Gastrocnemius medialis (tissue), 4 donors: ENCODE measurements at regions not wholly inside any gene's neighbourhood (a gene's known extent, or its start where the extent isn't known, plus 50 kb on each side); places are given as distances from the start of the nearest gene placed in this dataset.

Experiments
- ATAC-seq, 2 donors: fragments of 150-250 bp; one replicate each; pipeline ENCODE4 v1.9.1; 2016
- DNase-seq, 2 donors: peaks; one replicate each; pipeline ENCODE4 v3.0.0-alpha.2; 2019
- H3K27ac ChIP-seq, 4 donors: fragments of 200-600 bp; sonication (generic); 1 replicate in 1 of 4; 2 replicates in 3 of 4; pipeline ENCODE4 v1.5.1; 2016 to 2018; ENCODE audit warnings: mild to moderate bottlenecking in 2 of 4, moderate library complexity in 1 of 4
- H3K27me3 ChIP-seq, 3 donors: fragments of 200-600 bp; sonication (generic) in 2 of 3; 1 replicate in 1 of 3; 2 replicates in 2 of 3; pipeline versions ENCODE4 v1.5.1 to v1.6.0; 2016 to 2019; ENCODE audit warnings: mild to moderate bottlenecking in 1 of 3, moderate library complexity in 1 of 3
- H3K36me3 ChIP-seq, 2 donors: fragments of 200-600 bp; sonication (generic) in 1 of 2; one replicate each; pipeline ENCODE4 v1.5.1; 2017 to 2018
- H3K4me1 ChIP-seq, 2 donors: fragments of 200-600 bp; sonication (generic) in 1 of 2; one replicate each; pipeline ENCODE4 v1.5.1; 2016 to 2017; ENCODE audit warnings: mild to moderate bottlenecking in 2 of 2
- H3K4me3 ChIP-seq, 4 donors: fragments of 200-600 bp; sonication (generic) in 3 of 4; 1 replicate in 1 of 4; 2 replicates in 3 of 4; pipeline ENCODE4 v1.5.1; 2016 to 2019; ENCODE audit warnings: mild to moderate bottlenecking in 2 of 4
- H3K9me3 ChIP-seq, 3 donors: fragments of 200-600 bp; sonication (generic) in 2 of 3; 1 replicate in 1 of 3; 2 replicates in 2 of 3; pipeline ENCODE4 v1.5.1; 2016 to 2019
- POLR2A ChIP-seq, 2 donors: fragments of 450-650 bp; IDR thresholded peaks; one replicate each; pipeline ENCODE4 v1.6.1; 2017; ENCODE audit warnings: antibody characterized with exemption in 2 of 2, mild to moderate bottlenecking in 2 of 2, moderate library complexity in 2 of 2
- in situ Hi-C, 4 donors: fragments of 200-750 bp; cut with MboI; loops; one replicate each; pipeline versions ENCODE4 v1.15.0 to v1.8.0; 2017; ENCODE audit warnings: low sequenced_read_pairs in 4 of 4
- intact Hi-C: fragments of 100-400 bp; cut with DNase I; formaldehyde crosslinking; loops from one replicate; pipeline ENCODE4 v1.15.1; 2023; ENCODE audit warnings: low total_unique reads
- TF ChIP-seq, protein P1 (sequence below), 5 experiments: fragments of 450-650 bp in 3 of 5; fragments of 200-600 bp in 2 of 5; sonication (generic) in 2 of 5; IDR thresholded peaks in 4 of 5; conservative IDR thresholded peaks in 1 of 5; 1 replicate in 4 of 5; 2 replicates in 1 of 5; pipeline ENCODE4 v1.5.1; 2016 to 2019; ENCODE audit warnings: antibody characterized with exemption in 5 of 5, mild to moderate bottlenecking in 3 of 5, moderate library complexity in 3 of 5

DNA sequence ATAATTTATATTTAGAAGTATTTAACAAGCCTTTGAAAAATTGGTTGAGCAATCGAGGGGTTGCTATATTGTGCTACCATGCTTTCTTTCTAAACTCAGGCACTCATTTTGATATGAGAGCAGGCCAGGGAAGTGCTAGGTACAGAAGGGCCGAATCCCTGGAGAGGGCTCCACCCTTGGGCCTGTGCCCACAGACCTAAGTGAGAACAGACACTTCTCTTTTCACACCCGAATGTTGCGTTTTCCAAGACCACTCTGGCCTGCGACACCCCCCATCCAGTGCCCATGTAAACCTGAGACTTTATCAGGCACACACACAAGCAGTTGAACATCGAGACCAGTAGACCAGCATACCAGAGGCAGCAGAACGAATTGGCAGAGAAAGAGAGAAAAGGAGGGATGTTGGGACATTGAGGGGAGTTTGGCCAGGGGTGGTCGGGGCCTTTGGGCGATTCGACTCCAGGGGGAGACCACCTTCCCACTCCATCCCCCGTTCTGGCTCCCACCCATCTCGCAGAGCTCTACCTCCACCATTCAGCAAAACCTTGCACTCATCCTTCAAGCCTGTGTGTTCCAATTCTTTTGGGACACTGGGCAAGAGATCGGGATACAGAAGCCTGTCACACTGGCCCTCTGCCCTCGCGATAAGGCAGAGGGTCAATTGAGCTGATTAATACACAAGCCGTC is 134.8 kb downstream of the FBXO4 start:
- no peak overlapping the region for H3K4me3 ChIP-seq
- DNase-seq: no peak
- in situ Hi-C loops (loop anchor here (5.0 to 25.0 kb wide), 3 partner anchors 198 to 205 kb away; partner anchors contain the start of gene OXCT1 (in 1 of the 4)), intact Hi-C loops (no loop called here)
- no peaks in the 10 kb centered on the region for H3K27me3 ChIP-seq
- no peaks in the 10 kb centered on the region for H3K4me1 ChIP-seq
- no peaks in the 10 kb centered on the region for H3K9me3 ChIP-seq
- TF ChIP-seq, protein P1, sequence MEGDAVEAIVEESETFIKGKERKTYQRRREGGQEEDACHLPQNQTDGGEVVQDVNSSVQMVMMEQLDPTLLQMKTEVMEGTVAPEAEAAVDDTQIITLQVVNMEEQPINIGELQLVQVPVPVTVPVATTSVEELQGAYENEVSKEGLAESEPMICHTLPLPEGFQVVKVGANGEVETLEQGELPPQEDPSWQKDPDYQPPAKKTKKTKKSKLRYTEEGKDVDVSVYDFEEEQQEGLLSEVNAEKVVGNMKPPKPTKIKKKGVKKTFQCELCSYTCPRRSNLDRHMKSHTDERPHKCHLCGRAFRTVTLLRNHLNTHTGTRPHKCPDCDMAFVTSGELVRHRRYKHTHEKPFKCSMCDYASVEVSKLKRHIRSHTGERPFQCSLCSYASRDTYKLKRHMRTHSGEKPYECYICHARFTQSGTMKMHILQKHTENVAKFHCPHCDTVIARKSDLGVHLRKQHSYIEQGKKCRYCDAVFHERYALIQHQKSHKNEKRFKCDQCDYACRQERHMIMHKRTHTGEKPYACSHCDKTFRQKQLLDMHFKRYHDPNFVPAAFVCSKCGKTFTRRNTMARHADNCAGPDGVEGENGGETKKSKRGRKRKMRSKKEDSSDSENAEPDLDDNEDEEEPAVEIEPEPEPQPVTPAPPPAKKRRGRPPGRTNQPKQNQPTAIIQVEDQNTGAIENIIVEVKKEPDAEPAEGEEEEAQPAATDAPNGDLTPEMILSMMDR (IDR thresholded peaks at IDR 0.05 in 4 of 5, conservative IDR thresholded peaks at IDR 0.05 in 1 of 5): no peak
- TF ChIP-seq POLR2A (IDR thresholded peaks at IDR 0.05): no peak
- no peak overlapping the region for H3K27ac ChIP-seq
- no peaks in the 10 kb centered on the region for H3K36me3 ChIP-seq
- no peak for ATAC-seq

DNA sequence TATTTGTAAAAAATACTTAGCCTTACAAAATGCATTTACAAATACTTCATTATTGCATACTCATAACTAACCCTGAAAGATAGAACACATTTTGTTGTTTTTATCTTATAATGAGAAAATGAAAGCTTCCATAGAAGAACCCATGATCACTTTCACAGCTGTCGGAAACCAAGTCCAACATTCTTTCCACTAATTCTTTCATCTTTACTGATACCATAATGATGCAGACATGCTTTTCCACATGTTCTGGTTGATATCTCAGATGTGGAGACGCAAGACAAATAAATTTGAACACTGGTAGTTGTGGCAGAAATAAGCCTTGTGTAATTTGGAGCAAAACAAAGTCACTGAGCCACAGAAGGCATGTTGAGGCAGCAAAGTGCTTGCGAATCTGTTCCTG is 136.0 kb downstream of the FBXO4 start:
- intact Hi-C loops: no loop called here
- TF ChIP-seq, protein P1 (IDR thresholded peaks at IDR 0.05 in 4 of 5, conservative IDR thresholded peaks at IDR 0.05 in 1 of 5): no peak
- TF ChIP-seq POLR2A (IDR thresholded peaks at IDR 0.05): no peak
- in situ Hi-C loops: loop anchor here in 1 of 4 donors (25.0 kb wide), 1 partner anchor 199 kb away; the partner anchor contains the start of gene OXCT1

DNA sequence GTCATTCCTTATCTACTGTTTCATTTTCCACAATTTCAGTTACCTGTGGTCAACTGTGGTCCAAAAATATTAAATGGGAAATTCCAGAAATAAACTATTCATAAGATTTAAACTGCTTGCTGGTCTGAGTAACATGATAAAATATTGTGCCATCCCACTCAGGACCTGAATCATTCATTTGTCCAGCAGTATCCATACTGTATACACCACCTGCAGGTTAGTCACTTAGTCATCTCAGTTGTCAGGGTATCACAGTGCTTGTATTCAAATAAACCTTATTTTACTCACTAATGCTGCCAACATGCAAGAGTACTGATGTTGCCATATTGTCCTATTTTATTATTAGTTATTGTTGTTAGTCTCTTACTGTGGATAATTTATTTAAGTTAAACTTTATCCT is 139.7 kb downstream of the FBXO4 start:
- DNase-seq (no peak), ATAC-seq (no peak)
- Histone ChIP-seq H3K4me3 (no peak overlapping the region), H3K9me3 (no peaks in the 10 kb centered on the region), H3K27me3 (no peaks in the 10 kb centered on the region), H3K4me1 (no peaks in the 10 kb centered on the region), H3K27ac (no peak overlapping the region), H3K36me3 (no peaks in the 10 kb centered on the region)
- TF ChIP-seq, protein P1 (IDR thresholded peaks at IDR 0.05 in 4 of 5, conservative IDR thresholded peaks at IDR 0.05 in 1 of 5): no peak
- TF ChIP-seq POLR2A (IDR thresholded peaks at IDR 0.05): no peak
- in situ Hi-C loops: loop anchor here in 1 of 4 donors (25.0 kb wide), 1 partner anchor 203 kb away; the partner anchor contains the start of gene OXCT1
- intact Hi-C loops: no loop called here

More for the DNA sequence above, 136.0 kb downstream of the FBXO4 start:
- DNase-seq (no peak), ATAC-seq (no peak)
- no peaks in the 10 kb centered on the region for H3K36me3 ChIP-seq
- H3K4me1 ChIP-seq: no peaks in the 10 kb centered on the region
- H3K27ac ChIP-seq: no peak overlapping the region
- no peaks in the 10 kb centered on the region for H3K9me3 ChIP-seq
- H3K4me3 ChIP-seq: no peak overlapping the region
- H3K27me3 ChIP-seq: no peaks in the 10 kb centered on the region

DNA sequence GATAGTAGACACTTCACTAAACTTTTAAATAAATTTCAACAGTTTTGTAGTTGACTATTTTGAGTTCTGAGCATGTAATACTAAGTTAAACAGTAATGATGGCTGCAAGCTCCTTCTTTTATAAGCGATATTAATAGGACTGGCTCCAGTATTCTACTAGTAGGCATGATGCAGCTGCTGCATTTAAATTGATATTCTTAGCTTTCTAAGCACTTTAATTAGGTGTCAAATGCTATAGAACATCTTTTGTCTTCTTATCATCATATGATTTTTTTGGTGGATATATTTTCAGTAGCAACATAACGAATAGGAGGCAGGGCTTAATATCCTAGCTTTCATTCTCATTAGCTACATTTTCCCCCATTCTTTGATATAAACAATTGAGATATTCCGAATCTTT is 141.1 kb downstream of the FBXO4 start:
- Histone ChIP-seq H3K9me3 (no peaks in the 10 kb centered on the region), H3K27ac (no peak overlapping the region), H3K4me1 (no peaks in the 10 kb centered on the region), H3K4me3 (no peak overlapping the region), H3K27me3 (no peaks in the 10 kb centered on the region), H3K36me3 (no peaks in the 10 kb centered on the region)
- no peak for DNase-seq
- intact Hi-C loops: no loop called here
- TF ChIP-seq, protein P1 (IDR thresholded peaks at IDR 0.05 in 4 of 5, conservative IDR thresholded peaks at IDR 0.05 in 1 of 5): no peak
- no peak for TF ChIP-seq POLR2A (IDR thresholded peaks at IDR 0.05)
- no peak for ATAC-seq
- in situ Hi-C loops: loop anchor here in 1 of 4 donors (25.0 kb wide), 1 partner anchor 204 kb away; the partner anchor contains the start of gene OXCT1
